H9 (cell line): ENCODE measurements at regions not wholly inside any gene's neighbourhood (a gene's known extent, or its start where the extent isn't known, plus 50 kb on each side); places are given as distances from the start of the nearest gene placed in this dataset.

Experiments used
- DNase-seq: peaks from one replicate; pipeline ENCODE4 v3.0.0-alpha.2; 2017
- H2AFZ ChIP-seq: one replicate; pipeline ENCODE4 v1.6.1; 2013; ENCODE audit warnings: mild to moderate bottlenecking, low read length, control low read depth, moderate library complexity
- H2AK5ac ChIP-seq: 2 replicates; pipeline ENCODE4 v1.6.1; 2013; ENCODE audit warnings: low read length, control low read depth, mixed read lengths; ENCODE audit not compliant: insufficient read length
- H2BK120ac ChIP-seq: one replicate; pipeline ENCODE4 v1.6.1; 2013; ENCODE audit warnings: low read depth, mild to moderate bottlenecking, low read length, control low read depth, inconsistent platforms; ENCODE audit not compliant: poor library complexity, severe bottlenecking
- H2BK12ac ChIP-seq: 2 replicates; pipeline ENCODE4 v1.6.1; 2013; ENCODE audit warnings: low read length, control low read depth, mixed read lengths, low read depth; ENCODE audit not compliant: insufficient read length
- H2BK15ac ChIP-seq: 2 replicates; pipeline ENCODE4 v1.6.1; 2013; ENCODE audit warnings: low read depth, low read length, control low read depth
- H2BK20ac ChIP-seq: one replicate; pipeline ENCODE4 v1.6.1; 2013; ENCODE audit warnings: low read depth, mild to moderate bottlenecking, low read length, control low read depth, inconsistent platforms; ENCODE audit not compliant: poor library complexity, severe bottlenecking
- H2BK5ac ChIP-seq: 2 replicates; pipeline ENCODE4 v1.6.1; 2013; ENCODE audit warnings: low read length, control low read depth, mixed read lengths; ENCODE audit not compliant: insufficient read length
- H3K14ac ChIP-seq: 2 replicates; pipeline ENCODE4 v1.6.1; 2013; ENCODE audit warnings: low read length, control low read depth; ENCODE audit not compliant: insufficient read depth
- H3K18ac ChIP-seq: 2 replicates; pipeline ENCODE4 v1.6.1; 2013; ENCODE audit warnings: low read depth, mild to moderate bottlenecking, mixed read lengths, low read length, control low read depth; ENCODE audit not compliant: insufficient read length
- H3K23ac ChIP-seq: 2 replicates; pipeline ENCODE4 v1.6.1; 2013; ENCODE audit warnings: low read length, control low read depth, mixed read lengths, low read depth; ENCODE audit not compliant: insufficient read length
- H3K23me2 ChIP-seq: 2 replicates; pipeline ENCODE4 v1.6.1; 2013; ENCODE audit warnings: low read depth, mild to moderate bottlenecking, mixed read lengths, low read length, control low read depth; ENCODE audit not compliant: insufficient read length, poor library complexity, severe bottlenecking
- H3K27ac ChIP-seq: 2 replicates; pipeline ENCODE4 v1.5.1; 2013; ENCODE audit warnings: low read length, control low read depth, mixed read lengths, low read depth; ENCODE audit not compliant: insufficient read length
- H3K27me3 ChIP-seq: 2 replicates; pipeline ENCODE4 v1.6.1; 2013; ENCODE audit warnings: low read length, control low read depth, inconsistent platforms; ENCODE audit not compliant: insufficient read depth
- H3K4ac ChIP-seq: 2 replicates; pipeline ENCODE4 v1.6.1; 2013; ENCODE audit warnings: low read depth, mild to moderate bottlenecking, control low read depth, inconsistent platforms, low read length, moderate library complexity
- H3K4me1 ChIP-seq: 2 replicates; pipeline ENCODE4 v1.6.1; 2013; ENCODE audit warnings: low read length, control low read depth, inconsistent platforms; ENCODE audit not compliant: insufficient read depth
- H3K4me2 ChIP-seq: 2 replicates; pipeline ENCODE4 v1.6.1; 2013; ENCODE audit warnings: low read length, control low read depth, mixed read lengths; ENCODE audit not compliant: insufficient read length, insufficient read depth
- H3K56ac ChIP-seq: 2 replicates; pipeline ENCODE4 v1.6.1; 2013; ENCODE audit warnings: low read depth, mild to moderate bottlenecking, mixed read lengths, low read length, control low read depth; ENCODE audit not compliant: insufficient read length
- H3K79me1 ChIP-seq: 2 replicates; pipeline ENCODE4 v1.6.1; 2013; ENCODE audit warnings: low read depth, mild to moderate bottlenecking, moderate library complexity, low read length, control low read depth, inconsistent platforms; ENCODE audit not compliant: insufficient read depth, poor library complexity, severe bottlenecking
- H3K79me2 ChIP-seq: 2 replicates; pipeline ENCODE4 v1.6.1; 2013; ENCODE audit warnings: low read length, control low read depth, inconsistent platforms; ENCODE audit not compliant: insufficient read depth
- H3K9ac ChIP-seq: 2 replicates; pipeline ENCODE4 v1.6.1; 2013; ENCODE audit warnings: low read length, control low read depth, mixed read lengths; ENCODE audit not compliant: insufficient read length; ENCODE audit errors: extremely low read depth
- H3K9me3 ChIP-seq: one replicate; pipeline ENCODE4 v1.6.1; 2013; ENCODE audit warnings: low read depth, low read length, inconsistent platforms; ENCODE audit not compliant: control insufficient read depth
- H3T11ph ChIP-seq: one replicate; pipeline ENCODE4 v1.6.1; 2013; ENCODE audit warnings: mild to moderate bottlenecking, low read length, control low read depth, inconsistent platforms
- H4K20me1 ChIP-seq: one replicate; pipeline ENCODE4 v1.6.1; 2013; ENCODE audit not compliant: control insufficient read depth, insufficient read length, insufficient read depth
- H4K5ac ChIP-seq: 2 replicates; pipeline ENCODE4 v1.6.1; 2013; ENCODE audit warnings: low read depth, mild to moderate bottlenecking, mixed read lengths, low read length, control low read depth; ENCODE audit not compliant: insufficient read length
- H4K8ac ChIP-seq: replicated peaks from 2 replicates; pipeline ENCODE4 v1.6.1; 2013; ENCODE audit warnings: low read length, control low read depth, mixed read lengths, low read depth; ENCODE audit not compliant: insufficient read length
- H4K91ac ChIP-seq: 2 replicates; pipeline ENCODE4 v1.6.1; 2013; ENCODE audit warnings: low read depth, mild to moderate bottlenecking, moderate library complexity, mixed read lengths, low read length, control low read depth; ENCODE audit not compliant: insufficient read length
- H3K27ac Mint-ChIP-seq, 3 experiments: 2 replicates in 2 of 3; 3 replicates in 1 of 3; pipeline ENCODE4 v1.8.0; 2020 to 2021; ENCODE audit warnings: mixed read lengths in 3 of 3, mild to moderate bottlenecking in 1 of 3, moderate library complexity in 1 of 3
- H3K27me3 Mint-ChIP-seq: 2 replicates; pipeline ENCODE4 v1.8.0; 2021; ENCODE audit warnings: low read depth, mild to moderate bottlenecking, moderate library complexity, mixed read lengths
- H3K36me3 Mint-ChIP-seq, 3 experiments: 2 replicates in 2 of 3; 3 replicates in 1 of 3; pipeline ENCODE4 v1.8.0; 2020 to 2021; ENCODE audit warnings: low read depth in 3 of 3, mixed read lengths in 3 of 3; ENCODE audit not compliant: insufficient read depth in 1 of 3
- H3K4me1 Mint-ChIP-seq, 2 experiments: 2 replicates each; pipeline ENCODE4 v1.8.0; 2020; ENCODE audit warnings: mixed read lengths in 2 of 2
- H3K4me3 Mint-ChIP-seq, 2 experiments: 2 replicates in 1 of 2; 3 replicates in 1 of 2; pipeline ENCODE4 v1.8.0; 2020 to 2021; ENCODE audit warnings: mild to moderate bottlenecking in 2 of 2, mixed read lengths in 2 of 2, moderate library complexity in 1 of 2
- H3K9me3 Mint-ChIP-seq, 2 experiments: 2 replicates in 1 of 2; 3 replicates in 1 of 2; pipeline ENCODE4 v1.8.0; 2020; ENCODE audit warnings: mild to moderate bottlenecking in 2 of 2, mixed read lengths in 2 of 2, moderate library complexity in 1 of 2
- WGBS: extraction: QIAGEN DNeasy Blood & Tissue Kit; methylation state at CpG from one replicate; pipeline ENCODE4 v1.1.7; 2013; ENCODE audit warnings: missing lambda C conversion rate, low lambda C conversion rate, mixed read lengths; ENCODE audit not compliant: insufficient read length; ENCODE audit errors: extremely low coverage; 5-methylcytosine and 5-hydroxymethylcytosine counted together
- TF ChIP-seq, protein P1 (sequence below): fragments of 200-600 bp; sonication (generic); conservative IDR thresholded peaks from 3 replicates; pipeline ENCODE4 v1.8.0; 2021; ENCODE audit warnings: antibody characterized with exemption, mild to moderate bottlenecking

DNA sequence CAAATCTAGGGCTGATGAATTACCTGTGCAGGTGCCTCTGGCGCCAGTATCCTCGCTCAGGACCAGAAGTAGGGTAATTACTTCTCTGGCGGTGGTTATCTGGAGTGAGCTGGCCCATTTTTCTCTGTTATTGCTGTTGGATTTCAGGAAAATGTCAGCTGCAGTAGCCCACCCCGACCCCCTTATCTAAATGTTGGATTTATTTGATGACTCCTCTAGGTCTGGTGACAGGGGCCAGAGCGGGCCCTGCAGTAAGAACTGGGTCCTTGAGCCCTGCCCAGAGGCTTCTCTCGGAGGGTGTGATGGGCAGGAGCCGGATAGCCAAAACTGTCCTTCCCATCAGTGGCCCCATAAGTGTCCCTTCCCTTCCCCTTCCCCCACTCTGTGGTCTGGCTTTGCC is 384.3 kb downstream of the PTPRU start:
- no peak overlapping the region for H4K5ac ChIP-seq
- no peaks in the 10 kb centered on the region for H3K79me1 ChIP-seq
- H2BK120ac ChIP-seq, result no peak overlapping the region
- no CpG with 5 or more reads among the region's 7 CpGs for WGBS
- no peaks in the 10 kb centered on the region for H3K4me1 ChIP-seq
- H3T11ph ChIP-seq, result no peak overlapping the region
- no peak overlapping the region for H3K18ac ChIP-seq
- no peak overlapping the region for H2BK5ac ChIP-seq
- peaks cover 0 to 4% of the 10 kb centered on the region in 2 experiments; a peak in 1 of 5 replicates for H3K9me3 Mint-ChIP-seq
- 0 out of 2 replicates have a peak, but pooled peaks cover 1% of the 10 kb centered on the region for H3K27me3 Mint-ChIP-seq
- H3K79me2 ChIP-seq, result no peaks in the 10 kb centered on the region
- H3K23ac ChIP-seq, result no peak overlapping the region
- no peaks in the 10 kb centered on the region for H3K9me3 ChIP-seq
- no peak overlapping the region for H3K56ac ChIP-seq
- H3K14ac ChIP-seq, result no peak overlapping the region
- H3K9ac ChIP-seq, result no peak overlapping the region
- TF ChIP-seq, protein P1, sequence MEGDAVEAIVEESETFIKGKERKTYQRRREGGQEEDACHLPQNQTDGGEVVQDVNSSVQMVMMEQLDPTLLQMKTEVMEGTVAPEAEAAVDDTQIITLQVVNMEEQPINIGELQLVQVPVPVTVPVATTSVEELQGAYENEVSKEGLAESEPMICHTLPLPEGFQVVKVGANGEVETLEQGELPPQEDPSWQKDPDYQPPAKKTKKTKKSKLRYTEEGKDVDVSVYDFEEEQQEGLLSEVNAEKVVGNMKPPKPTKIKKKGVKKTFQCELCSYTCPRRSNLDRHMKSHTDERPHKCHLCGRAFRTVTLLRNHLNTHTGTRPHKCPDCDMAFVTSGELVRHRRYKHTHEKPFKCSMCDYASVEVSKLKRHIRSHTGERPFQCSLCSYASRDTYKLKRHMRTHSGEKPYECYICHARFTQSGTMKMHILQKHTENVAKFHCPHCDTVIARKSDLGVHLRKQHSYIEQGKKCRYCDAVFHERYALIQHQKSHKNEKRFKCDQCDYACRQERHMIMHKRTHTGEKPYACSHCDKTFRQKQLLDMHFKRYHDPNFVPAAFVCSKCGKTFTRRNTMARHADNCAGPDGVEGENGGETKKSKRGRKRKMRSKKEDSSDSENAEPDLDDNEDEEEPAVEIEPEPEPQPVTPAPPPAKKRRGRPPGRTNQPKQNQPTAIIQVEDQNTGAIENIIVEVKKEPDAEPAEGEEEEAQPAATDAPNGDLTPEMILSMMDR, result no peak
- no peak overlapping the region for H2AK5ac ChIP-seq
- H3K4me3 Mint-ChIP-seq, result no peak overlapping the region
- no peak overlapping the region for H3K27ac ChIP-seq
- no peak overlapping the region for H3K4ac ChIP-seq
- no peak for DNase-seq
- 0 out of 7 replicates have a peak, but pooled peaks cover 0 to 2% (median 0%) of the 10 kb centered on the region in 3 experiments for H3K36me3 Mint-ChIP-seq
- no peak overlapping the region for H2BK15ac ChIP-seq
- no peaks in the 10 kb centered on the region for H3K23me2 ChIP-seq
- no peaks in the 10 kb centered on the region for H4K20me1 ChIP-seq
- no peak overlapping the region for H2AFZ ChIP-seq
- H3K27ac Mint-ChIP-seq, result no peak overlapping the region
- no peak overlapping the region for H3K4me2 ChIP-seq
- no peak overlapping the region for H2BK12ac ChIP-seq
- H3K27me3 ChIP-seq, result no peaks in the 10 kb centered on the region
- no peak overlapping the region for H4K8ac ChIP-seq
- H2BK20ac ChIP-seq, result no peak overlapping the region
- no peak overlapping the region for H4K91ac ChIP-seq
- no peaks in the 10 kb centered on the region for H3K4me1 Mint-ChIP-seq
